ENCODE measurements at regions not wholly inside any gene's neighbourhood (a gene's known extent, or its start where the extent isn't known, plus 50 kb on each side); places are given as distances from the start of the nearest gene placed in this dataset.

- no peaks in the 10 kb centered on the region for H3K9me3 ChIP-seq
Measured at GRCh38 chr6:22081709-22082108, 215.1 kb downstream of the PRL start.

GRCh38 chr6:22082218-22082617, 214.6 kb downstream of the PRL start:
- H3K27me3 ChIP-seq = no peaks in the 10 kb centered on the region
- no peak for DNase-seq
- no peaks in the 10 kb centered on the region for H3K36me3 ChIP-seq
- H3K4me3 ChIP-seq = no peak overlapping the region
- H3K9me3 ChIP-seq = no peaks in the 10 kb centered on the region
- TF ChIP-seq CTCF (IDR thresholded peaks at IDR 0.05) = no peak
- intact Hi-C loops (cut with DNase I; ENCODE audit: low total_unique reads) = no loop called here
- H3K27ac ChIP-seq = no peak overlapping the region
- H3K4me1 ChIP-seq = peaks cover 0 to 18% (median 9%) of the 10 kb centered on the region in 4 donors

More at GRCh38 chr6:22081709-22082108, 215.1 kb downstream of the PRL start:
- H3K27me3 ChIP-seq = no peaks in the 10 kb centered on the region
- intact Hi-C loops (cut with DNase I; ENCODE audit: low total_unique reads) = no loop called here
- no peak for TF ChIP-seq CTCF (IDR thresholded peaks at IDR 0.05)
- DNase-seq = no peak
- H3K27ac ChIP-seq = no peak overlapping the region
- no peaks in the 10 kb centered on the region for H3K36me3 ChIP-seq
- H3K4me3 ChIP-seq = no peak overlapping the region
- peaks cover 0 to 18% (median 9%) of the 10 kb centered on the region in 4 donors for H3K4me1 ChIP-seq

GRCh38 chr6:22083119-22083518, 213.7 kb downstream of the PRL start:
- intact Hi-C loops (cut with DNase I; ENCODE audit: low total_unique reads) = no loop called here
- Histone ChIP-seq H3K4me3 (no peak overlapping the region), H3K27ac (no peak overlapping the region), H3K36me3 (no peaks in the 10 kb centered on the region), H3K27me3 (no peaks in the 10 kb centered on the region), H3K9me3 (no peaks in the 10 kb centered on the region), H3K4me1 (peaks cover 0 to 18% (median 9%) of the 10 kb centered on the region in 4 donors)
- TF ChIP-seq CTCF (IDR thresholded peaks at IDR 0.05) = no peak
- no peak for DNase-seq

- intact Hi-C loops (cut with DNase I; ENCODE audit: low total_unique reads) = no loop called here
- Histone ChIP-seq H3K4me1 (peaks cover 0 to 2% (median 0%) of the 10 kb centered on the region in 4 donors), H3K27me3 (no peaks in the 10 kb centered on the region), H3K36me3 (no peaks in the 10 kb centered on the region), H3K4me3 (no peak overlapping the region), H3K9me3 (no peaks in the 10 kb centered on the region), H3K27ac (no peak overlapping the region)
- TF ChIP-seq CTCF (IDR thresholded peaks at IDR 0.05) = no peak
- no peak for DNase-seq
Measured at GRCh38 chr6:22087960-22088706, 208.7 kb downstream of the PRL start.

GRCh38 chr6:22091424-22091948, 205.3 kb downstream of the PRL start:
- H3K36me3 ChIP-seq = no peaks in the 10 kb centered on the region
- no peaks in the 10 kb centered on the region for H3K9me3 ChIP-seq
- no peak overlapping the region for H3K27ac ChIP-seq
- no peak for TF ChIP-seq CTCF (IDR thresholded peaks at IDR 0.05)
- no peak for DNase-seq
- intact Hi-C loops (cut with DNase I; ENCODE audit: low total_unique reads) = no loop called here
- H3K4me1 ChIP-seq = no peaks in the 10 kb centered on the region
- no peak overlapping the region for H3K4me3 ChIP-seq
- no peaks in the 10 kb centered on the region for H3K27me3 ChIP-seq
